ENCODE measurements at regions not wholly inside any gene's neighbourhood (a gene's known extent, or its start where the extent isn't known, plus 50 kb on each side); places are given as distances from the start of the nearest gene placed in this dataset.

- TF ChIP-seq MEF2A (IDR thresholded peaks at IDR 0.05; ENCODE audit: borderline replicate concordance, low read depth) (peak; percentile 92), EP300 (IDR thresholded peaks at IDR 0.05; ENCODE audit: borderline replicate concordance in 1 of 2, low read depth in 1 of 2, low read length in 1 of 2) (peak in 1 of 2 experiments; percentile 92; a peak in 2 of 4 replicates), RXRA (IDR thresholded peaks at IDR 0.05; ENCODE audit: borderline replicate concordance, low read depth) (peak; percentile 50; the same call in 1 of the 2 replicates), POLR2AphosphoS5 (IDR thresholded peaks at IDR 0.05; ENCODE audit: low read depth, low read length) (peak; percentile 22; the same call in 1 of the 2 replicates), USF1 (IDR thresholded peaks at IDR 0.05; ENCODE audit: borderline replicate concordance, low read depth) (no peak), TCF12 (IDR thresholded peaks at IDR 0.05) (peak; percentile 86)
These were observed 128.6 kb downstream of the MSTN start (continued) for GRCh38 chr2:189933911-189934399.

GRCh38 chr2:189933041-189933440, 129.5 kb downstream of the MSTN start:
- POLR2A ChIA-PET: no interaction called here
- H3K27ac ChIP-seq (ENCODE audit: low read depth in 2 of 2, low read length in 1 of 2): peak overlapping the region in 1 of 2 experiments; percentile 42; a peak in 2 of 4 replicates

More at GRCh38 chr2:189933041-189933440, 129.5 kb downstream of the MSTN start:
- Histone ChIP-seq H3K4me2 (no peak overlapping the region), H3K9ac (peak overlapping the region; percentile 17; the same call in 1 of the 2 replicates), H3K36me3 (replicated peaks in 1 of 2; ENCODE audit: control insufficient read depth in 1 of 2, insufficient read depth in 2 of 2, low read length in 1 of 2) (no peaks in the 10 kb centered on the region), H2AFZ (ENCODE audit: low read depth) (peak overlapping the region; percentile 54), H3K4me1 (ENCODE audit: control insufficient read depth in 1 of 2, insufficient read depth in 2 of 2, low read depth in 1 of 2, low read length in 1 of 2) (peaks cover 0 to 18% of the 10 kb centered on the region in 2 experiments; a peak in 2 of 4 replicates), H4K20me1 (ENCODE audit: insufficient read depth) (no peaks in the 10 kb centered on the region), H3K9me3 (no peaks in the 10 kb centered on the region), H3K79me2 (ENCODE audit: insufficient read depth) (no peaks in the 10 kb centered on the region), H3F3A (replicated peaks; ENCODE audit: insufficient read depth) (peaks cover 21% of the 10 kb centered on the region), H3K27me3 (ENCODE audit: insufficient read depth) (no peaks in the 10 kb centered on the region), H3K4me3 (ENCODE audit: low read depth in 2 of 2, low read length in 1 of 2) (no peak overlapping the region), H3K9me2 (no peaks in the 10 kb centered on the region)
- TF ChIP-seq RAD21 (IDR thresholded peaks at IDR 0.05; ENCODE audit: low read length) (no peak), CTCF (IDR thresholded peaks at IDR 0.05) (no peak), RXRA (IDR thresholded peaks at IDR 0.05; ENCODE audit: borderline replicate concordance, low read depth) (no peak), IRF3 (IDR thresholded peaks at IDR 0.05; ENCODE audit: low read depth, low read length) (no peak), TAF1 (IDR thresholded peaks at IDR 0.05; ENCODE audit: borderline replicate concordance, low read depth, low read length) (no peak), MAX (IDR thresholded peaks at IDR 0.05; ENCODE audit: low read depth) (no peak), GABPA (IDR thresholded peaks at IDR 0.05; ENCODE audit: low read depth) (no peak), USF2 (IDR thresholded peaks at IDR 0.05; ENCODE audit: borderline replicate concordance, low read depth, low read length) (no peak), TEAD4 (IDR thresholded peaks at IDR 0.05; ENCODE audit: borderline replicate concordance, insufficient read depth) (no peak), POLR2AphosphoS5 (IDR thresholded peaks at IDR 0.05; ENCODE audit: low read depth, low read length) (no peak), REST (IDR thresholded peaks at IDR 0.05; ENCODE audit: low read depth, low read length) (no peak)
- WGBS (ENCODE audit: low lambda C conversion rate): 29% methylated on average over 1 of the region's 1 CpG
- CTCF ChIA-PET: interaction anchor here (1.0 kb wide), 1 partner anchor 10 kb away, joined by 3 read pairs; no protein-coding TSS in a partner anchor
- no peak for DNase-seq
